ENCODE measurements at regions not wholly inside any gene's neighbourhood (a gene's known extent, or its start where the extent isn't known, plus 50 kb on each side); places are given as distances from the start of the nearest gene placed in this dataset.

- TF ChIP-seq CTCF (IDR thresholded peaks at IDR 0.05) (peak in 1 of 4 experiments; percentile 32), POLR2AphosphoS5 (IDR thresholded peaks at IDR 0.05) (no peak)
Observed at GRCh38 chr21:23968722-23969647, 1638.3 kb downstream of the MRPL39 start.
